MV-4-11 (cell line): ENCODE measurements at regions not wholly inside any gene's neighbourhood (a gene's known extent, or its start where the extent isn't known, plus 50 kb on each side); places are given as distances from the start of the nearest gene placed in this dataset.

Experiments
- DNase-seq: peaks from one replicate; lab custom pipeline; 2025; lab: John Stamatoyannopoulos, UW

DNA sequence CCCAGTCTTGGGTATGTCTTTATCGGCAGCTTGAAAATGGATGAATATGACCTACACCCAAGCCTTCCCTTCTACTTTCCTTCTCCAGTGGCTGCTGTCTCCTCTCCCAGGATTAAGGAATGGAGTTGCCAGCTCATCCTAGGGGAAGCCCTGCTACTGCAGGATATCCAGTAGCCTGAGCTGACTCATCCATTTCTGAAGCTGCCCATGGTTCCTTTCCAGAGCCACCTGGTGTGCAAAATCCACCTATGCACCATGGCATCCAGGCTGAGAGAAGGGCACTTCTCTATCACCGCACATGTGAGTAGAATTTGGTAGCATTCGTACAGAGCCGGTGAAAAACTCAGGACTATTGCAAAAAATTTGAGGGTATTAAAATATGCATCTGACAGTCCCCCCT lies 290.8 kb downstream of the YTHDC2 start:
- no peak for DNase-seq

GRCh38 chr5:113804943-113805342 lies 291.4 kb downstream of the YTHDC2 start:
- DNase-seq, result no peak

GRCh38 chr5:113806250-113806649 lies 292.8 kb downstream of the YTHDC2 start:
- no peak for DNase-seq

- DNase-seq, result peak; percentile 13
Measured at GRCh38 chr5:113806904-113807303, 293.4 kb downstream of the YTHDC2 start.

GRCh38 chr5:113807427-113807991 lies 294.0 kb downstream of the YTHDC2 start:
- no peak for DNase-seq

DNA sequence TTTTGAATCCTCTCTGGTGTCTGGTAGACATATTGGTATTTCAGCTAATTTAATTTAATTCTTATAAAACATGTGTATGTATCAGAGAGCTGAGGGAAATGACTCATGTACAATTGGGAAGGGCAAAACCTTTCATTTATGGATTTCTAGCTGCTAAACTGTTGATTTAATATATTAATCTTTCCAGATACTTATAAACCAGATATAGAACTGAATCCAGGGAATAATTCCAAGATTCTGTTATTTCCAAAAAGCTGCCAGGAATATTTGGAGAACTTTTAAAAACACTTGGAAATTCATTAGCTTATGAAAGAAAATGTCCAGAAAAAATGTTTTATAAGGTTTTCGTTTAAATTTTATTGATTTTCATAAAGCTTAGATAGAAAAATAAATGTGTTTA lies 295.5 kb downstream of the YTHDC2 start:
- DNase-seq, result no peak

DNA sequence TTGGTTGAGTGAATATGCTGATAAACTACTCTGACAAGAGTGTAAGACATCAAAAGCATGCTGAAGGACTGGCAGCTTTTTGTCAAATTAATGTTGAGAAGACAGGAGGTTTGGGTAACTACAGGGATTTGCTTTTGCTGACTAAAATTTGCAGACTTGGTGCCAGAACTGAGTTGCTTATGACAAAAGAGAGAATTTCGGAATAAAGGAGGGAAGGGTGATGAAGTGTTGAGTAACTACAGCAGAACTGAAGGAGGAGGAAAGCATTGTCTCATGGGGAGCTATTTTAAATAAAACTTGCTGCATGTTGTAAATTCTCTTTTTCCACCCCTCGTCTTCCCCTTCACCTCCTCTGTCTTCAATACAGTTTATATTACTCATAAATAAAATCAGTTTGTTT lies 296.1 kb downstream of the YTHDC2 start:
- no peak for DNase-seq

GRCh38 chr5:113813466-113813865 lies 300.0 kb downstream of the YTHDC2 start:
- no peak for DNase-seq

GRCh38 chr5:113817683-113818082 lies 304.2 kb downstream of the YTHDC2 start:
- no peak for DNase-seq

GRCh38 chr5:113823696-113824095 lies 310.2 kb downstream of the YTHDC2 start:
- no peak for DNase-seq

DNA sequence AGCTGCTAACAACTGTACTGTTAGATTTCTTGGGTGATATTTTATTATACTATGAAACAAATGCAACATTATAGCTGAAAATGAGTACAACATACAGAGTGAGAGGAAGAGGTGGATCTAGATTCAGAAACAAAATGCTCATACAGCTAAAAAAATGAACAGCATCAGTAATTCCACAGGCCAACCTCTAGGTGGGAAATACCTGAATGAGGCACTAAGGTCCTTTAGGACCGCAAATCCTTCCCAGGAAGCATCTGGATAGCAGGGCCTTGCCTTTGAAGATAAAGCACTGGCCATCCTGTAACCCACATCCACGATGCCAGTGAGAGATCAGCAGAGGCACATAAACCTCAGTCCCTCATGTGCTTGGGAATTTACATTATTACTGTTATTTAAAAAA lies 310.8 kb downstream of the YTHDC2 start:
- DNase-seq, result no peak

- DNase-seq, result no peak
Measured at GRCh38 chr5:113825176-113825575, 311.7 kb downstream of the YTHDC2 start.

GRCh38 chr5:113846941-113847340 lies 333.4 kb downstream of the YTHDC2 start:
- DNase-seq, result no peak

- DNase-seq, result no peak
Measured at GRCh38 chr5:113864437-113864836, 350.9 kb downstream of the YTHDC2 start.

- DNase-seq, result no peak
Measured at GRCh38 chr5:113866763-113867162, 353.3 kb downstream of the YTHDC2 start.

DNA sequence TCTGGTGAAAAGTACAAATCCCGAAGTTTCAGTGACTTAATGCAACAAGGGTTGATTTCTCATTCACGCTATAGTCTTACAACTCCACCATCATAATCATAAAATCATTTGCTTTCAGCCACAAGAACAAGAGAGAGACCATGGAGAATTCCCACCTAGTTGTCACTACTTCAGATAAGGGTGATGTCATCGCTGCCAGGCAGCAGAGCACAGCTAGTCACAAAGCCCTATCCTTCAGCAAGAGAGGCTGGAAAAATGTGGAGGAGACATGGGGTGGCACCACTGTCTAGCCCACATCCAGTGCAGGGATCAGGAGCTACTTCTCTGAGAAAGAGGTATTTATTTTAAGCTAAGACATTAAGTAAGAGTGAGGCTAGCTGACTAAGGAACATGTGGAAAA lies 356.1 kb downstream of the YTHDC2 start:
- DNase-seq, result no peak

GRCh38 chr5:113871972-113872371 lies 358.5 kb downstream of the YTHDC2 start:
- no peak for DNase-seq

DNA sequence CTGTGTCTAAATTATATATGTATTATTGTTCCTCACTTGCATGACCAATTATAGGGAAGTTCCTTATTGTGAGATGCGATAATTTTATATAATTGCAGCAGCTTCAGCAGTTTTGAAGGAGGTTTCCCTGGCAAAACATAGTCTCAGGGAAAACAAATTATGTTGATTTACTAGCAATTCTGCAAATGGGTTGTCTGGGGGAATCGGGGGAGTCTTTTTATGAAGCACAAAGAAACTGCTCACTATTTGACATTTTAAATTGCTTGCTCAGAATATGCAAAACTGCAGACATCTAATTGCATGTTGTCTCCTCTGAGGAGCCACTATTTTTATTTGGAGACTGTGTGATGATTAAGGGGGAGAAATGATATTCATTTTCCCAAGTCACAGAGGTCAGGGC lies 361.6 kb downstream of the YTHDC2 start:
- no peak for DNase-seq

DNA sequence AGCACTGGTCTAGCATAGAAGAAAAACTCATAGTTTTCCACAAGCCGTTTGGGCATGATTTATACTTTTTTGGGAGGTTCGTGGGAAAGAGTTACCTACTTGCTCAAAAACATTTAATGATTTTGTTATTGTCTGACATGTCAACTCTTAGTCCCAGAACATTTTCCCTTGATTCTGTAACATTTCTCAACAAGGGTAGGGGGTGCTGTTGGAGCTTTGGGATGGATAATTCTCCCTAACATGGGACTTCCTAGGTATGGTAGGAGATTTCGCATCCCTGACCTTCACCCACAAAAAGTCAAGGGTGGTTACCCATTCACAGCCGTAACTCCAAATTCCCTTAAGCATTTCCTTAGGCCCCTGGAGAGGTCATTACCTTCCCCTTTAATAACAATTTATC lies 378.0 kb downstream of the YTHDC2 start:
- no peak for DNase-seq

DNA sequence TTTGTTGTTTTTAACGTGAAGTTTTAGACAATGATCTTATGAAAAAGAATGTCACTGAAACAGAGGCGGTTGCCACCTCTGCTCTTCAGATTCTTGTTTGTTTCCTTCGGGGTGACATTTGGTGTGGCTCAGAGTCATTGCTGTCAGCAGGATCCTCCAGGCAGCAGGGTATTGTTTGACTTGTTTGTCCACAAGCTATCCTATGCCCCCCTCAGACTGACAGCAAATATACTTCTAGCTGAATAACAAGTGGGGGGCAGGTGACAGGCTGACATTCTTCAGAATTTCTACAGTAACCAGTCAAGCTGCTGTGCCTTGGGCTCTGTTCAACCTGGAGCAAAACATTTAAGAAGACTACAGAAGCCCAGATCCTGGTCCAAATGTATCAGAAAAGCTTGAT lies 383.3 kb downstream of the YTHDC2 start:
- no peak for DNase-seq

DNA sequence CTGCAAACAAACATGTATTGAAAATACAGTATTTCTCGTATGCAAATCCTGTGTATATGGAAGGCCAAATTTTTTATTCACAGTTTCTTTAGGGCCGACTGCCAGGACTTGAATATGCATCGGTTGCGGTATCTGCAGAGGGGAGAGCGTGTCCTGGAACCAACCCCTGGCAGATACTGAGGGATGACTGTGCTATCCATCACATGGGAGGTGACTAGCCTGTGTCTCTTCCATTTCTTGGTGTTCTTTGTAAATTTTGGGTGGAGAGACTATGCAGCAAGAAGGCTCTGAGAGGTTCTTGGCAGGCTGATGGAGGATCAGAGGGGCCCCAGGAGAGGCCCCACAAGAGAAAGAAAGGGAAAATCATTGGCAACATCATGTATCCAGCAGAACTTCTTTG lies 384.3 kb downstream of the YTHDC2 start:
- no peak for DNase-seq

DNA sequence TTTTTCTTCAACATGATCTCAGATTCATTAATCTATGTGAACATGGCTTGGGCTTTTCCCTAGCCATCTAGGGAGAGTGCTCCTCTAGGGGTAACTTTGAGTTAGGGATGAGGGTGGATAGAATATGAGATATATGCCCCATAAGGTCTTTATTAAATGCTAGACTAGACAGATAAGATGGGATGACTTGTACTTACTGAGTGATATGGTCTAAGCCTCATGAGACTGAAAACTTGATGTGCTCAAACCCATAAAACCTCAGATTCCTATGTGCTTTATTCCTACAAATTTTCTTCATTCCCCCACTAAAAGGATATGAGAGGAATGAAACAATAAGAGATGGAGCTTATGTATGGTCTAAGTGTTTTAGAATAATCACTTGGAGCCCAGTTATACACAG lies 386.6 kb downstream of the YTHDC2 start:
- no peak for DNase-seq

GRCh38 chr5:113900816-113901215 lies 387.3 kb downstream of the YTHDC2 start:
- no peak for DNase-seq

- DNase-seq, result no peak
Measured at GRCh38 chr5:113901718-113902117, 388.2 kb downstream of the YTHDC2 start.
